DOHH2 (cell line): ENCODE measurements at regions not wholly inside any gene's neighbourhood (a gene's known extent, or its start where the extent isn't known, plus 50 kb on each side); places are given as distances from the start of the nearest gene placed in this dataset.

Experiments
- H3F3A ChIP-seq: fragments of 200-600 bp; sonication (generic), shearing (Covaris generic); 2 replicates; pipeline ENCODE4 v1.6.0; 2016; ENCODE audit warnings: antibody characterized with exemption, mild to moderate bottlenecking; ENCODE audit not compliant: control insufficient read depth, insufficient read depth
- H3K27ac ChIP-seq: fragments of 200-600 bp; sonication (generic); 2 replicates; pipeline ENCODE4 v1.5.1; 2014; ENCODE audit warnings: low read depth, mild to moderate bottlenecking, low read length, moderate library complexity
- H3K27me3 ChIP-seq: fragments of 200-600 bp; sonication (generic); 2 replicates; pipeline ENCODE4 v1.6.1; 2014; ENCODE audit warnings: mild to moderate bottlenecking, low read length, mixed read lengths; ENCODE audit not compliant: control insufficient read depth
- H3K36me3 ChIP-seq: fragments of 200-600 bp; sonication (generic); 2 replicates; pipeline ENCODE4 v1.6.1; 2014; ENCODE audit warnings: mild to moderate bottlenecking, low read length, moderate library complexity, mixed read lengths; ENCODE audit not compliant: control insufficient read depth
- H3K4me1 ChIP-seq: fragments of 200-600 bp; sonication (generic); 2 replicates; pipeline ENCODE4 v1.6.1; 2014; ENCODE audit warnings: mild to moderate bottlenecking, low read length, mixed read lengths; ENCODE audit not compliant: control insufficient read depth
- H3K4me2 ChIP-seq: fragments of 200-600 bp; sonication (generic); 2 replicates; pipeline ENCODE4 v1.6.0; 2014; ENCODE audit warnings: mild to moderate bottlenecking, low read length, moderate library complexity
- H3K4me3 ChIP-seq: fragments of 200-600 bp; sonication (generic); 2 replicates; pipeline ENCODE4 v1.5.1; 2014; ENCODE audit warnings: mild to moderate bottlenecking, low read length, mixed read lengths
- H3K79me2 ChIP-seq: fragments of 200-600 bp; sonication (generic); 2 replicates; pipeline ENCODE4 v1.6.1; 2014; ENCODE audit warnings: mild to moderate bottlenecking, low read length, mixed read lengths; ENCODE audit not compliant: control insufficient read depth
- H3K9me2 ChIP-seq: fragments of 200-600 bp; sonication (generic); replicated peaks from 2 replicates; pipeline ENCODE4 v1.6.1; 2014; ENCODE audit warnings: mild to moderate bottlenecking, low read length, mixed read lengths; ENCODE audit not compliant: control insufficient read depth
- H3K9me3 ChIP-seq: fragments of 200-600 bp; sonication (generic); 2 replicates; pipeline ENCODE4 v1.6.1; 2014; ENCODE audit warnings: antibody characterized with exemption, low read length, mixed read lengths; ENCODE audit not compliant: control insufficient read depth, insufficient read depth
- H4K20me1 ChIP-seq: fragments of 200-600 bp; sonication (generic); 2 replicates; pipeline ENCODE4 v1.6.0; 2014; ENCODE audit warnings: low read depth, mild to moderate bottlenecking, antibody characterized with exemption, low read length, moderate library complexity; ENCODE audit not compliant: control insufficient read depth, insufficient read depth
- EZH2phosphoT487 ChIP-seq: fragments of 200-600 bp; sonication (generic); IDR thresholded peaks from 2 replicates; pipeline ENCODE4 v1.6.1; 2017; ENCODE audit warnings: borderline replicate concordance, mild to moderate bottlenecking, antibody characterized with exemption, low read length, moderate library complexity, mixed read lengths
- TF ChIP-seq, protein P1 (sequence below): fragments of 200-600 bp; sonication (generic); IDR thresholded peaks from one replicate; pipeline ENCODE4 v1.5.1; 2014; ENCODE audit warnings: antibody characterized with exemption, mild to moderate bottlenecking, low read depth, low read length; ENCODE audit not compliant: poor library complexity, severe bottlenecking

DNA sequence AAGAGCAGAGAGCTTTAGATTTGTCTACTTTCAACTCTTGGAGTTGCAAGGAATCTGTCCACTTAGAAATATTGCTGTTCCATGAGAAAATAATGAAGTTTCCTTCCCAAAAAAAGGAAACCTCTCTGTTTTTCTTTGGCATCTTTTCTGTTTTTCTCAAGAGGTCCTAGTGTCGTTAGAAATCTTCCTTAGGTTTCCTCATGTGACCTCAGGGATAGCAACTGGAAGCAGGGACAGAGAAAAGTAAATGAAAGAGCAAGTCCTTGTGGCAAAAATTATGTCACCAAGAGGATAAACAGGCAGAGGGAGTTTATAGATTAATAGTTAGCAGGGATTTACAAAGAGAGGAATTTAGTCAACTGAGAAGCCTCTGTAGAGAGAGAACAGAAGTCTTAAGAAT lies 478.4 kb upstream of the ADGRL3 start:
- Histone ChIP-seq H4K20me1 (no peaks in the 10 kb centered on the region), H3K4me1 (no peaks in the 10 kb centered on the region), H3K9me3 (no peaks in the 10 kb centered on the region), H3K9me2 (no peaks in the 10 kb centered on the region), H3K36me3 (no peaks in the 10 kb centered on the region), H3K4me2 (no peak overlapping the region), H3F3A (no peaks in the 10 kb centered on the region), H3K79me2 (no peaks in the 10 kb centered on the region), H3K4me3 (no peak overlapping the region), H3K27ac (no peak overlapping the region), H3K27me3 (no peaks in the 10 kb centered on the region)
- no peak for TF ChIP-seq EZH2phosphoT487
- TF ChIP-seq, protein P1, sequence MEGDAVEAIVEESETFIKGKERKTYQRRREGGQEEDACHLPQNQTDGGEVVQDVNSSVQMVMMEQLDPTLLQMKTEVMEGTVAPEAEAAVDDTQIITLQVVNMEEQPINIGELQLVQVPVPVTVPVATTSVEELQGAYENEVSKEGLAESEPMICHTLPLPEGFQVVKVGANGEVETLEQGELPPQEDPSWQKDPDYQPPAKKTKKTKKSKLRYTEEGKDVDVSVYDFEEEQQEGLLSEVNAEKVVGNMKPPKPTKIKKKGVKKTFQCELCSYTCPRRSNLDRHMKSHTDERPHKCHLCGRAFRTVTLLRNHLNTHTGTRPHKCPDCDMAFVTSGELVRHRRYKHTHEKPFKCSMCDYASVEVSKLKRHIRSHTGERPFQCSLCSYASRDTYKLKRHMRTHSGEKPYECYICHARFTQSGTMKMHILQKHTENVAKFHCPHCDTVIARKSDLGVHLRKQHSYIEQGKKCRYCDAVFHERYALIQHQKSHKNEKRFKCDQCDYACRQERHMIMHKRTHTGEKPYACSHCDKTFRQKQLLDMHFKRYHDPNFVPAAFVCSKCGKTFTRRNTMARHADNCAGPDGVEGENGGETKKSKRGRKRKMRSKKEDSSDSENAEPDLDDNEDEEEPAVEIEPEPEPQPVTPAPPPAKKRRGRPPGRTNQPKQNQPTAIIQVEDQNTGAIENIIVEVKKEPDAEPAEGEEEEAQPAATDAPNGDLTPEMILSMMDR = no peak

DNA sequence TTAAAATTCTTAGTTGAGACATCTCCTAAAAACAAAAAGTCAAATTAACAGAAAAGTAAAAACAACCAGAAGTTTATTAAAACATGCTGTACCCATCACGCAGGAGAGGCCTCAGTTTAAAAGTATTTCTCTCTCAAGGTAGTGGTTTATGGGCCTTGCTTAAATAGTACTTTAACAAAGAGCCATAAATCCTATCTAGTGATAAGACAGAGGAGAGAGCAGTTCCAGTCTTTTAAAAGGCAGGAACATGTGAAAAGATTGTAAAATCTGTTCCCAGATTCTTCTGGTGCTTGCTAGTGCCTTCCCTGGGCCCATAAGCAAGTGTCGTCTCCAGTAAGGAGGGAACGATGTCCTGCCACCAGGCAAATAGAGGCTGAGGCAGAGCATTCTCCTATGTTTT lies 476.3 kb upstream of the ADGRL3 start:
- Histone ChIP-seq H3K27me3 (no peaks in the 10 kb centered on the region), H3K9me2 (no peaks in the 10 kb centered on the region), H3K36me3 (no peaks in the 10 kb centered on the region), H4K20me1 (no peaks in the 10 kb centered on the region), H3K27ac (no peak overlapping the region), H3K4me1 (no peaks in the 10 kb centered on the region), H3K79me2 (no peaks in the 10 kb centered on the region), H3K9me3 (no peaks in the 10 kb centered on the region), H3K4me3 (no peak overlapping the region), H3F3A (no peaks in the 10 kb centered on the region), H3K4me2 (no peak overlapping the region)
- no peak for TF ChIP-seq EZH2phosphoT487
- TF ChIP-seq, protein P1 = no peak

DNA sequence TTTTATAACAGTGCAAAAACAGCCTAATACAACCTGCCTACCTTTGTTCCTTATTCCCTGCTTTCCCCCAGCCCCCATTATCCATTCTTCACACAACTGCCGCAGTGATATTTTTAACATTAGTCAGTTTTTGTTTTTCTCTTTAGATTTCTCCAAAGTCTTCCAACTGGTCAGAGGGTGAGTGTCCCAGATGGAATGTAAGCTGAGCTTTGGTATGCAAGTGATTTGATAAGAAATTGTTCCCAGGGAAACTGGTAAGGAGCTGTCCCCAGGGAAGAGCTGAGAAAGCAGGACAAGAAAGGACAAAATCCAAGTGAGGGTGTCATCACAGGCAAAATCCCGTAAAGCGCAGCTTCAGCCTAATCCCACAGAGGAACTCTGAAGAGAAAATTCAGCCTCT lies 475.5 kb upstream of the ADGRL3 start:
- H3K4me2 ChIP-seq = no peak overlapping the region
- H3K4me3 ChIP-seq = no peak overlapping the region
- TF ChIP-seq EZH2phosphoT487 = no peak
- TF ChIP-seq, protein P1 = no peak
- H3K79me2 ChIP-seq = no peaks in the 10 kb centered on the region
- H4K20me1 ChIP-seq = no peaks in the 10 kb centered on the region
- no peaks in the 10 kb centered on the region for H3K27me3 ChIP-seq
- H3K36me3 ChIP-seq = no peaks in the 10 kb centered on the region
- no peaks in the 10 kb centered on the region for H3K9me2 ChIP-seq
- H3F3A ChIP-seq = no peaks in the 10 kb centered on the region
- no peak overlapping the region for H3K27ac ChIP-seq
- no peaks in the 10 kb centered on the region for H3K4me1 ChIP-seq
- no peaks in the 10 kb centered on the region for H3K9me3 ChIP-seq

DNA sequence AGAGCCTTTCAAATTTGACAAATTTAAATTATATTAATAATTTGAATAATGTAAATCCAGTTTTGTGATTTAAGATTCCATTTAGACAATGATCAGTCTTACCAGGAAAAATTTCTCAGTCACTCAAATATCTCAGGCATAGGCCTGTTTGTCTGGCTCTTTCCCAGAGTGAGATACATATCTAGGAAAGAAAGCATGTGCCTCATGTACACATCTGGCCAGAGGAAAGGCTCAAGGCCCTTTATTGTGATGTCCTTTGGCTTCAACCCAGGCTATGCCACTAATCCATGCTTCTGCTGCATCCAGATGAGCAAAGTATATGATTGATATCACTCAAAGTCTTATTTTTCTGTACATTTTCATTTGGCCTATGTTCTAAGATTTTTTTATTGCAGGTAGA lies 473.3 kb upstream of the ADGRL3 start:
- H3F3A ChIP-seq = no peaks in the 10 kb centered on the region
- no peaks in the 10 kb centered on the region for H3K79me2 ChIP-seq
- no peaks in the 10 kb centered on the region for H3K9me2 ChIP-seq
- no peak overlapping the region for H3K4me3 ChIP-seq
- no peak overlapping the region for H3K27ac ChIP-seq
- no peaks in the 10 kb centered on the region for H3K4me1 ChIP-seq
- H3K4me2 ChIP-seq = no peak overlapping the region
- TF ChIP-seq EZH2phosphoT487 = no peak
- TF ChIP-seq, protein P1 = no peak
- no peaks in the 10 kb centered on the region for H3K9me3 ChIP-seq
- H4K20me1 ChIP-seq = no peaks in the 10 kb centered on the region
- no peaks in the 10 kb centered on the region for H3K27me3 ChIP-seq
- no peaks in the 10 kb centered on the region for H3K36me3 ChIP-seq
